ENCODE measurements at regions not wholly inside any gene's neighbourhood (a gene's known extent, or its start where the extent isn't known, plus 50 kb on each side); places are given as distances from the start of the nearest gene placed in this dataset.
"Not testable (repeated sequence)": the region's sequence is repeated elsewhere in the genome, so short reads cannot be mapped to it uniquely, and the experiment has no call there.

DNA sequence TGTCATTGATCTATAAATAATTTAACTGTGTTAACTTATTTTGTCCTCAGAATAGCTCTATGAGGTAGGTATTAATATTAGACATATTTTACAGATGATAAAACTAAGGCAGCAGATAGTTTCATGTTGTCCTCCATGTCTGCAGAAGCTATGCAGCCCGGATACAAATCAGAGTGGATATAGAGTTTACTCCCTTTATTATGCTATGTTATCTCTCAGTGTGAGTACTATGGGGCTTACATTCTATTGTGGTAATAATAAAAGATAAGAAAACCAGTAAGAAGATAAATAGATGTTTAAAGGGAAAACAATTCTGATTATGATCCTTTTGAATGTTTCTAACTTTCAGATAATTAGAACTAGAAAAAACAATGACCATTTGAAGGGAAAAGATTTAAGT is 979.8 kb upstream of the CITED2 start:
- no peak for DNase-seq (ENCODE audit: low read depth in 2 of 2)

DNA sequence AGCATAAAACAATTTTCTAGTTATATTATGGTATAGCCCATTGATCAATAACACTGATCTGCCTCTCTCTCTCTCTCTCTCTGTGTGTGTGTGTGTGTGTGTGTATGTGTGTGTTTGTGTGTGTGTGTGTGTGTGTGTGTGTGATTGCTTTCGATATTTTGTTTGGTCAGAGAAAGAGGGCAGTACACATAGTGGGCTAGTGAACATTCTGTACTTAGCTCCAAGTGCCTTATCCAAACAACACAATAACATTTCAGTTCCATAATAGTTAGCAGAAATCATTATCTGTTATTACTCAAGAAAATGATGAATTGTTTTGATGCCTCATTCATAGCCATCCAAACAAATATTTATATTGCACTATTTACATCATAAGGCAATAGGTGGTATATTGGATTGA is 979.1 kb upstream of the CITED2 start:
- no peak for DNase-seq (ENCODE audit: low read depth in 2 of 2)

DNA sequence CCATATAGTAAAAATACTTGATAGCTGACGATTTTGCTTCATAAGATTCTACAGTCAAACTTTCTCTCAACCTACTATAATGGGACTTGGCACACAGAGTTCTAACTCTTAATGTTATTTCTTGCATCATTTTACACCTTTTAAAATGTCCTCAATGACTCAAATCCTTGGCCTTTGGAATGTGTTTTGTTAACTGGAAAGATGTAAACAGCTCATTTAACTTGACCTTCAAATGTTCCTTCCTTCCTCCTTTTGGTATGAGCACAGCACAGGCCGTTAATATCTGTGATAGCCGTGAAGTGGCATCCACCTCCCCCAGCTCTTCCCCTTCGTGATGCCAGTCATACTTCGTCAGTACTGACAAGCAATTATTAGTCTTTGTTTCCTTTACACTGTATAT is 972.0 kb upstream of the CITED2 start:
- DNase-seq (ENCODE audit: low read depth in 2 of 2): peak; percentile 18 to 93

DNA sequence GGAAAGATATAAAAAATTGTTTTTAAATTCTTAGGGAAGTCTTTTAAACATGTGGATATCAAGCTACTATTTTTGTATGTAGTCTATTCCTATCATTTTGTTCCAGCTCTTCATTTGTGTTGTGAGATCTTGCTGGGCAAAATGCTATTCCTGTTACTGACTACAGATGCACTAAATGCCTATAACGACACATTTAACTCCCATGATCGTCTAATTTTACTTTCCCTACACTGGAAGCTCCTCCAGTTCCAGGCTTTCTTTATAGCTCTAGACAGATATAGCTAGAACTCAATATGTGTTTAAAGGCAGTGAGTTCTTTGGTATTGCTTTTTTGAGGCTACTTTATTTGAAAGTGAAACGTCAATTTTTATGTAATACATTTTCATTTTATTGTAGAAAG is 971.5 kb upstream of the CITED2 start:
- peak in 1 of 2 donors; percentile 5 for DNase-seq (ENCODE audit: low read depth in 2 of 2)

DNA sequence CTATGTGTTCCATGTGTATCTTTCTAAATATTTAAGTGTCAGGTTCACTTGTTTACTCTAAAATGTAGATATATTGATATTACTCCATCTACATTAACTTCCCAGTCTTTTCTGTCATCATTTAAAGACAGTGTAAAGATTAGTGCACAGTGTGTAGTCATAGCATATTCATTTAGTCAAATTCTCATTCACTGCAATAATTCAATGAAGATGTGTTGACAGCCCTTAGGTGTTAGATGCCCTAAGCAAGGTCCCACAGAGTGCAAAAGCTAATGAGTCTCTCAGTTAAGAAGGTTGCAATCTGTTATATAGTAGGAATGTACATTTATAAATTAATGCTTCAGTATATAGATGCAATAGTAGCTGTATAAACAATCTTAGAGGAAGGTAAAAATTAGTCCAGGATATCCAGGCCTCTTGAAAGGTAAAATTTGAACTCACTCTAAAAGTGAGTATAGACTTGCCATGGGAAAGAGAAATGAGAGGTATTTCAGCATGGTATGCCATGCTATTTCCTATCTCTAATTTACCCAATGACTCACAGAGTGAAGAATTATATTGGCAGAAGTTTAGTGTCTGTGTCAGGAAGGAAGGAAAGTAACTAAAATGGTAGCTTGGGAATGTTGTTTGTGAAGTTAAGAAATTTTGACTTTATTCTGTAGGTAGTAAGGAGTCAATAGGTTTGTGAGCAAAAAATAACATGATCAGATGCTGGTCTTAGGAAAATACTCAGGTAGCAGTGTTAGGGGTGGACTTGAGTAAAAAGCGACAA is 969.9 kb upstream of the CITED2 start:
- DNase-seq (ENCODE audit: low read depth in 2 of 2): peak; percentile 50 to 71

DNA sequence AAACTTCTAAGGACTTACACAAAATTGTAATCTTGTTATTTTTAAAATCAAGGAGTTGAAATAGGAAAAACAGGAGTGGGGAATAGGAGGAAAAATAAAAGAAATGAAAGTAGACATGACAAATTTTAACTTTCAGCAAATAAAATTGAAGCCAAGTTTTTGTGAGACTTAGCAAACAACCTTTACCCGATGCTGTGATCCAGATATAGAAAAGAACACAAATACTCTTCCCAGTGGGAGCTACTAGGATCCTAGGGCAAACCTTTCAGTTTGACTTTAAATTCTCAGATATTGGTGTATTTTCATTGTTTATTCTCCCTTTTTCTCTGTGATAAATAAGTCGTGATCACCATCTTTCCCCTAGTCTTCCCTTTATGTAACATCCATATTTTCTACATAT is 968.7 kb upstream of the CITED2 start:
- DNase-seq (ENCODE audit: low read depth in 2 of 2): no peak

DNA sequence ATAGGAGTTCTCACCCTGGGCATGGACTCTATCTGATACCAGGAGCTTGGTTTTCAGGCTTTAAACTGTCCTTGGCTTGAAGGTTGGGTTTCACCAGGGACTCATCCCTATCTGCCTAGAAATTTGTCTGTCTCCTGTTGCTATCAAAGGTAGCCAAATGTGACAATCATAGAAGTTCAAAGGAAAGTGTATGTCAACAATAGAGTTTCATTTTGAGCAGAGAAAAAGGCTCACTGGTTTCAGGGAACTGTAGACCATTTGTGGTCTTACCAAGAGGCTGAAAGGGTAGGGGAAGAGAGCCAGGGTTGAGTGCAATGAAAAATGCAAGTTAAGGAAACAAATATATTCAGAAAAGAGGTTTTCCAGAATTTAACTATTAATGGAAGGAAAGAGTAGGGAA is 966.8 kb upstream of the CITED2 start:
- no peak for DNase-seq (ENCODE audit: low read depth in 2 of 2)

DNA sequence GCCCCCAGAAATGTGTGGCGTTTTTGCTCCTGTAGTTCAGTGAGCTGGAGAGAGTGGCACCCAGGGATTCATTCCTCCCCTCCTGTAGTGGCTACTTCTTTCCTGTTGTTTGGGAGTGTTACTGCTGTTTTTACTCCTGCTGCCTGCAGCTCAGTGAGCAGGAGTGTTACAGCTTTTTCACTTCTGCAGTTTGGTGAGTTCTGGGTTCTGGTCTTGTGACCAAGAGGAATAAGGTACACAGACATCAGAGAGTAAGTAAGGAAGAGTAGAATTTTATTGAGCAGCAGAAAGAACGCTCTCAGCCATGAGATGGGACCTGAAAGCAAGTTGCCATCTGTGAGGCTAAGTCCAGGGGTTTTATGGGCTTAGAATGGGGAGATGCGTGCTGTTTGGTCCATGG is 966.3 kb upstream of the CITED2 start:
- DNase-seq (ENCODE audit: low read depth in 2 of 2): no peak

DNA sequence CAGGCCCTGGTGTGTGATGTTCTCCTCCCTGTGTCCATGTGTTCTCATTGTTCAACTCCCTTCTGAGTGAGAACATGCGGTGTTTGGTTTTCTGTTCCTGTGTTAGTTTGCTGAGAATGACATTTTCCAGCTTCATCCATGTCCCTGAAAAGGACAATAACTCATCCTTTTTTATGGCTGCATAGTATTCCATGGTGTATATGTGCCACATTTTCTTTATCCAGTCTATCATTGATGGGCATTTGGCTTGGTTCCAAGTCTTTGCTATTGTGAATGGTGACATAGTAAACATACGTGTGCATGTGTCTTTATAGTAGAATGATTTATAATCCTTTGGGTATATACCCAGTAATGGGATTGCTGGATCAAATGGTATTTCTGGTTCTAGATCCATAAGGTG is 964.6 kb upstream of the CITED2 start:
- not testable (repeated sequence) for DNase-seq (ENCODE audit: low read depth in 2 of 2)

DNA sequence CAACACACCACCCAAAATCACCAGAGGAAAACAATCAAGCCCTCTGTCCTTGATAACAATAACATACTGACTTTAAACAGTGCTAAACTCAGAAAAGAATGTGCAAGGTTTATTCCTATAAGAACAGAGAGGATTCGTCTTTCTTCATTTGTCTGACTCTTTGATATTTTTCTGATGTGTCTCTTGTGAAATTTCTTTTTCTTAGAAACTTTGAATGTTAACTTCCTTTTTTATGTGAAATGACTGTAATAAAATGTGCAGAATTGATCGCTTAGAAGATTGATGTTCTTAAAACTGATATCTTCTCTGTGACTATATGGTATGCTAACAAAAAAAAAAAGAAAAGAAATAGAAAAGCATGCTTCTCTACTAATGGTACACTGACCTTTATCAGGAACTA is 947.4 kb upstream of the CITED2 start:
- no peak for DNase-seq (ENCODE audit: low read depth in 2 of 2)

DNA sequence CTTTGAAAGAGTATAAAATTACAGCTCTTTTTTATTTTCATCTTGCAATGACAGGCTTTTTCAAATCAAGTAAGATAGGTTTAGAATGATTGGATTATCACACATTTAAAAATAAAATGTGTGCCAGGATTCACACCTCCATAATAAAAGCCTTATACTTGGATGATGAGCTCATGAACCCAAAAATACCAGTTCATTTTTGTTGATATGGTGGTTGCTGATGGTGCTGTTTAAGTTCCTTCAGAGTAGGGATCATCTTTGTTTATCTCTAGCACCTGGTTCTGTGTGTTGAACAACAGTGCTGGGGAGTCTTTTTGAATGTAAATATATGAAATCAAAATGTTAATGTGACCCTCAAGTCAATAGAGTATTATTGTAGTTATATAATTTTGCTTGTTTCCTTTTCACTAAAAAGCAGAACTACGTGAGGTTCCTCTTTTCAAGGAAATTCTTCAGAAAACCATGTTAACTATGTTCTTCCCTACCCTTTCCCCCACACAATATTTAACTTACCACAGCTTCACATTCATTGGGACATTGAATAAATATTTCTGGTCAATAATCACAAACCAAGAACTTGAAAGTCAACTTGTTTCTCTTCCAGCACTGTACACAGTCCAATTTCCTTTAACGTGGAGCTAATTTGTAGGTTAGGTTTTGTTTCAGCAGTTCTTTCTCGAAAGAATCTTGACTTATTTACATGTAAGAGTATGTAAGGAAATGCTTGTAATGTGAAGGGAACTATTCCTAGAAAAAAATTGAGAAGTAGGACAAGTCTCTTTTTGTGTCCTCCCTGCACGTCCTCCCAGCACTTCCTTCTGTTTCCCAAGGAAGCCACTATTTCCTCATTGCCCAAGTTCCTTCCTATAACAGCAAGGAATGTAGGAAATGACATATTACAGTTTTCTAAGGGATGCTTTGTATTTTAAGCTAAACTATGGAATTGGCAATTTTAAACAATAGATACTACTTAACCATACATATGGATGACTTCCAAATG is 945.9 kb upstream of the CITED2 start:
- peak in 1 of 2 donors; percentile 4 for DNase-seq (ENCODE audit: low read depth in 2 of 2)

DNA sequence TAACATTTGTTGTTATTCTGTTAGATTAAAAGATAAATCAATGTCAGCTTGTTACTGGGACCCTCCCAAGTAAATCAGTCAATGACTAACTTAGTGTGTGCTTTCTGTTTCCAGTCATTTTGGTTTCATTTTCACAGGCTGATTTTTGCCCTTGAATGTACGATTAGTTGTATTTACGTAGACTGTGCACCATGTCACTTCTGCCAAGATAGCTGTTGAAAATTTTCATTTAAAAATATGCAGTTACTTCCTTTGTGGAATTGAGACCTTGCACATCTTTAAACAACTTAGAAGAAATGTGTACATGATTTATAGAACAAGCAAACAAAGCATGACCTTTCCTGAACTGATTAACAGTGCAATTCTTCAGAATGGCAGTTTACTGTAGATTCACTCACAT is 944.8 kb upstream of the CITED2 start:
- DNase-seq (ENCODE audit: low read depth in 2 of 2): peak; percentile 27 to 36

DNA sequence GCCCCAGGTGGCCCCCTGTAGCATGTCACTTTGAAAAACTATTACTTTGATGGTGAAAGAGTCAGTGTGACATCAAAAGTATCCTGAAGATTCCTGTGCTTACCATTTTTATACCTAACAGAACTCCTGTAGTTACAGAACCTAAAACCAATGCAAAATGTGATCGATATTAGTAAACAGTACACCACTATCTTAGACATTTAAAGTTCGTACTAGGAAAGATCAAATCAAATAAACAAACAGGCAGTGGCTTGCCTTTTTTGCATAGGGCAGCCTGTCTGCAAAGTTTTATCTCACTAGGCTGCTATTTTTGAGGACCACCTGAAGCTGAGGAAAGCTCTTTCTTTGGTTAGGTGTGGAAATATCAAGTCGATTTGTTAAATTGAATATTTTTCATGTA is 944.0 kb upstream of the CITED2 start:
- no peak for DNase-seq (ENCODE audit: low read depth in 2 of 2)

DNA sequence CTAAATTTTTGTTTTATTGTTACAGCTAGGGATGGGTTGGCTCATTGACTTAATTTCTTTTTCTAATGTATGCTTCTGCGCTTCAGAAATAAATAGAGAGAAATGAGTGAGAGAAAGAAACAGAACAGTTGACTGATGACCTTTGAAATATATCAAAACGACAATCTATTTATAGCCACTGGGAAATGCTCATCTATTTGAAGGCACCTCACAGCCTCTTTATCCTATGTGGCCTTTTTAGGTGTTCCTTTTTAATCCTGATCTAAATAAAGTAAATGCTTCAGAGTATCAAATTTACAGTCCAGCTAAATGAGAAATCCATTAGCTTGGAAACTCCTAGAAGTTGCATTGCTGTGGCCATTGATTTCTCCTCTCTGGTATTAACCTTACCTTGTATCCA is 943.5 kb upstream of the CITED2 start:
- no peak for DNase-seq (ENCODE audit: low read depth in 2 of 2)

DNA sequence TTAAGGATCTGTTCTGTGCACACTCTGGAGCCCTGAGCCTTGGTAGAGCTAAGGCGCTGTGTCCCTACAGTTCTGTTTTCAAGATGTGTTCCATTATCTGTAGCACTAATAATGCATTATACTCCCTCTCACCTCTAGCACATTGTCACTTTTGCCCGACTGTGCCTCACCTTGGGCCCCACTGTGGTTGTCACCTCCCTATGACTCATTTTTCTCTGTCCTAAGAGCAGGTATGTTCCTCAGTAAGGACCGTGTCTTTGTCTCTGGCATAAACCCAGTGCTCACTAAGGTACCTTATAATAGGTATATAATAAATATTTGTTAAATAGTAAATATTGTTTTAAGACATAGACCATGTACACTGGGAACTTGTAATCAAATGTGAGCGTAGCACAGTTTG is 942.5 kb upstream of the CITED2 start:
- DNase-seq (ENCODE audit: low read depth in 2 of 2): no peak

DNA sequence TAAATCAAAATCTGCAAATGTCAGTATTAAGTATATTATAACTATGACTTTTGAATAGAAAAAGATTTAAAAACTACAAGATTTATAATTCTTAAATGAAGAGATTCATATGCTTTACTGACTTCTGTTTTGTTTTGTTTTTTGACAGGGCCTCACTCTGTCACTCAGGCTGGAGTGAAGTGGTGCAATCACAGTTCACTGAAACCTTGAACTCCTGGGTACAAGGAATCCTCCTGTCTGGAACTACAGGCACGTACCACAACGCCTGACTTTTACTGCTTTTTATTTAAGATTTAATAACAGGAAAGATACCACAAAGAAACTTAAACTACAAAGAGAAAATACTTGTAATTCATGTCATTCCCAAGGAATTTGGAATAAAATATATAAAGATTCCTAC is 940.2 kb upstream of the CITED2 start:
- DNase-seq (ENCODE audit: low read depth in 2 of 2): no peak

DNA sequence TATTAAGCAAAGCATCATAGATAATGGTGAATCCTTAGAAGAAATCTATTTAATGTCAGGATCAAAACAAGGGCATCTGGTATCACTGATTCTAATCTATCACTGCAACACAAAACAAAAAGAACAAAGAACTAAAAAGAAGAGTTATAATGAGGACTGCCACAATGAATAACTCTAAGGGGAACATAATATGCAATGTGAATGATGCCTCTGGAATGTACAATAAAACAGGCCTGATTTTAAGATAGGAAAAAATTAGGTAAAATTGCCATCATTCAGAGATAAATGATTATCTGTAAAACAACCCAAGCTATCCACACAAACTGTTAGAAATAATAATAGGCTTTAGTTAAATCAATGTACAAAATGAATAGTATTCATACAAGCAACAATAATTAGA is 936.7 kb upstream of the CITED2 start:
- DNase-seq (ENCODE audit: low read depth in 2 of 2): no peak

DNA sequence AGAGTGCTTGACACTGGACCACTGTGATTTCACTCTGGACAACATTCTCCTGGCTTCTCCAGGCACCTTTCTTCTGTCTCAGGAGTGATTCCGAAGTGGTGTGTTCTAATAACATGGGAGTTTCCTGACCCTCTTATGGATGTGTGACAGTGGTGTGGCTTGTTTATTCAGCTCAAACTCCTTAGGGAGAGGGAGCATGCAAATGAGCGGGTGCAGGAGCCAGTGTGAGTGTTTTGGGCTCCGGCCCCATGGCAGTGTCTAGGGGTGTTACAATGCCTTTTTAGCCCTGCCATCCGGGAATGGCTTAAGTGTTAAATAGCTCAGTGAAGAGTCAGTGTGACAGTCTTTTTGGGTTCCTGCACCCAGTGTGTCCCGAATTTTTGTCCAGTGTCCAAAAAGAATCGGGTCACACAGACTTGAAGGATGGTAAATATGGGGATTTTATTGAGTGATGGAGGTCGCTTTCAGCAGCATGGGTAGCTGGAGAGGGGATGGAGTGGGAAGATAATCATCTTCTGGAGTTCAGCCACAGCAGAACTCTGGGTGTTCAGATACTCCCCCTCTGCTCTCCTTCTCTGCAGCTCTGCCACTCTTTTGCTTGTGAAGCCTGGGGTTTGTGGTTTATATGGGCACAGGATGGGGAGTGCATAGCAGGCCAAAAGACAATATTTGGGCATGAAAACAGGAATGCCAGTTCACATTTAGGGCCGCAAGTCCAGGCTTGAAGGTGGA is 928.9 kb upstream of the CITED2 start:
- no peak for DNase-seq (ENCODE audit: low read depth in 2 of 2)

DNA sequence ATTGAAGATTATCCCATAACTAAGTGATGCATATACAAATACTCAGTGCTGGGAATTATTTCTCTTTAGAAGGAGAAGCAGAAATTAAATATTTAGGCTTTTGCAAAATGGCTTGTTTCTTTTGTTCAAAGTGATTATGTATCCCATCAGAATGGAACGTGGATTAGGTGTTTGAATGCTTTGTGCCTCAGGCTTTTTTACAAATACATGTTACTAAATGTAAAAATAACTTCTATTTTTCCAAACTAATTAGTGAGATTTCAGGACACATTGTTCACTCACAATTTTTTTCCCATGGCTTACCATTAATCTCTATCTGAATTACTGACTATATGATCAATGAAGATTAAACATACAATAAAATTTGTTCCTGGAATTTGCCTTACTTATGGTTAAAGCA is 925.9 kb upstream of the CITED2 start:
- DNase-seq (ENCODE audit: low read depth in 2 of 2): no peak

DNA sequence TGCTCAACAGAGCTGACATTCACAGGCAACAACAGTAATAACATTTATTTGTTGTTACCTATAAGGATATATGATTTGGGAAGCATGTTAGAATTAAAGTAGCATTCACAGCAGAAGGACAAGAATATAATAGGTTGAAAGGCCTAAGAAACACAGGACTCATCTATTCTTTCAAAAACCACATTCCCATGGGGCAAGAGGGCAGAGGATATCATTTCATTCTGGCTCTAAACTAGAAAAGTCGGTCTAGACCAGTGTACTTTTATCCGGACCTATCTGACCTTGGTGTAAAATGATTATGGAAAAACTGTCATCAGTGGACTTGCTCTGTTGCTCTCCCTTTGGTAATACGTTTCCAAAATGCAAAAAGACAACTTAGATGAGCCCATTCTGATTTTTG is 914.7 kb upstream of the CITED2 start:
- DNase-seq (ENCODE audit: low read depth in 2 of 2): no peak

DNA sequence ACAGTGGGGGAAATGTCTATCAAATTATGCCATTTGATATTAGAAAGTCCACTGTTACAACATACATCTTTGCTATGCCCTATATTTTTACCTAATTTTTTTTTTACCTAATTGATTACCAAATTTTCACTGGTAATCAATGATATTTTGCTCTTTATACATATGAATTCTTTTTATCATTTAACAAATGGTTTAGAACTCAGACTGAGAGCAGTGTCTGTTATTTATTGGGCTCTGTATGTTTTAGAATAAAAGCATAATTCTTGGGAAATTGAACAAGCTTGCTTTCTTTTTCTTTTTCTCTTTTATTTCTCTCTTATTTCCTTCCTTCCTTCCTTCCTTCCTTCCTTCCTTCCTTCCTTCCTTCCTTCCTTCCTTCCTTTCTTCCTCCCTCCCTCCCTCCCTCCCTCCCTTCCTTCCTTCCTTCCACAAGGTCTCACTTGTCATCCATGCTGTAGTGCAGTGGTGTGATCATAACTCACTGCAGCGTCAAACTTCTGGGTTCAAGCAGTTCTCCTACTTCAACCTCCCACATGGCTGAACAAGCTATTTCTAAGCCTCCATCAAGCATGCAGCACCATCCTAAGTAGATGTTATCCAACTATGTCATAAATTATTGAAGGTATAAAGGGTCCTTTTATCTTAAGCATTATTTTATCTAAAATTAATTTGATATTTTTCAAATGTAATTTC is 911.7 kb upstream of the CITED2 start:
- no peak for DNase-seq (ENCODE audit: low read depth in 2 of 2)

Measured in dermis microvascular lymphatic vessel endothelial cell (primary cell).